HEK293 (cell line): ENCODE measurements at regions not wholly inside any gene's neighbourhood (a gene's known extent, or its start where the extent isn't known, plus 50 kb on each side); places are given as distances from the start of the nearest gene placed in this dataset.
A peak's percentile ranks its signal among the peaks of the same experiment; 100 is the strongest.

Experiments used
- CTCF ChIA-PET: fragments of 350-600 bp; formaldehyde crosslinking; extraction: SDS; loops from one replicate; lab custom pipeline; 2021; ENCODE audit warnings: antibody characterized with exemption; lab: Yijun Ruan, JAX
- POLR2A ChIA-PET: fragments of 300-600 bp; formaldehyde crosslinking; extraction: SDS; loops from one replicate; lab custom pipeline; 2020; ENCODE audit warnings: antibody characterized with exemption, inconsistent platforms; lab: Yijun Ruan, JAX
- H3K27ac ChIP-seq: fragments of 200-500 bp; sonication (Bioruptor generic); 2 replicates; pipeline ENCODE4 v1.5.1; 2014; ENCODE audit warnings: low read depth, low read length, control low read depth, inconsistent platforms; ENCODE audit errors: extremely low read depth
- H3K36me3 ChIP-seq, 2 experiments: fragments of 200-500 bp in 1 of 2; sonication (Bioruptor generic) in 1 of 2; 1 replicate in 1 of 2; 2 replicates in 1 of 2; pipeline ENCODE4 v1.5.1; 2014 to 2017; ENCODE audit warnings: inconsistent platforms in 2 of 2, low read length in 2 of 2; ENCODE audit not compliant: control insufficient read depth in 2 of 2, insufficient read depth in 1 of 2
- H3K4me1 ChIP-seq: fragments of 200-500 bp; sonication (Bioruptor generic); 2 replicates; pipeline ENCODE4 v1.5.1; 2014; ENCODE audit warnings: mild to moderate bottlenecking, low read length, inconsistent platforms; ENCODE audit not compliant: control insufficient read depth, insufficient read depth
- H3K4me3 ChIP-seq: 2 replicates; pipeline ENCODE4 v1.5.1; 2011; ENCODE audit warnings: low read depth, mild to moderate bottlenecking, control low read depth, low read length, moderate library complexity
- H3K9me3 ChIP-seq: fragments of 200-500 bp; sonication (Bioruptor generic); 2 replicates; pipeline ENCODE4 v1.5.1; 2014; ENCODE audit warnings: low read depth, low read length, inconsistent platforms; ENCODE audit not compliant: control insufficient read depth, insufficient read depth
- BCL11B ChIP-seq: fragments of 450-650 bp; formaldehyde crosslinking; IDR thresholded peaks from 2 replicates; pipeline ENCODE4 v1.5.1; 2016; ENCODE audit warnings: low read depth, missing biosample characterization, missing genetic modification characterization
- GFI1B ChIP-seq: fragments of 450-650 bp; formaldehyde crosslinking; IDR thresholded peaks from 2 replicates; pipeline ENCODE4 v1.5.1; 2016; ENCODE audit warnings: missing biosample characterization, missing genetic modification characterization
- GLIS2 ChIP-seq: fragments of 450-650 bp; formaldehyde crosslinking; IDR thresholded peaks from 2 replicates; pipeline ENCODE4 v1.5.1; 2016; ENCODE audit warnings: missing biosample characterization, missing genetic modification characterization
- HOXC10 ChIP-seq: sonication (generic); formaldehyde crosslinking; IDR thresholded peaks from 2 replicates; pipeline ENCODE4 v1.8.1; 2023; ENCODE audit warnings: mild to moderate bottlenecking, missing genetic modification reagents
- REPIN1 ChIP-seq: fragments of 450-650 bp; formaldehyde crosslinking; IDR thresholded peaks from 2 replicates; pipeline ENCODE4 v1.5.1; 2017; ENCODE audit warnings: missing biosample characterization, missing genetic modification characterization, low read depth
- SALL2 ChIP-seq: fragments of 450-650 bp; formaldehyde crosslinking; IDR thresholded peaks from 2 replicates; pipeline ENCODE4 v1.5.0; 2017; ENCODE audit warnings: missing biosample characterization, mild to moderate bottlenecking, missing genetic modification characterization, borderline replicate concordance
- SCRT1 ChIP-seq: fragments of 450-650 bp; formaldehyde crosslinking; IDR thresholded peaks from 2 replicates; pipeline ENCODE4 v1.5.1; 2016; ENCODE audit warnings: missing biosample characterization, missing genetic modification characterization, borderline replicate concordance
- SP7 ChIP-seq: fragments of 450-650 bp; formaldehyde crosslinking; IDR thresholded peaks from 2 replicates; pipeline ENCODE4 v1.5.1; 2016; ENCODE audit warnings: missing biosample characterization, missing genetic modification characterization
- ZBTB44 ChIP-seq: fragments of 450-650 bp; IDR thresholded peaks from 2 replicates; pipeline ENCODE4 v1.5.1; 2018; ENCODE audit warnings: missing biosample characterization, mild to moderate bottlenecking, missing genetic modification characterization
- ZNF292 ChIP-seq: fragments of 450-650 bp; formaldehyde crosslinking; IDR thresholded peaks from 2 replicates; pipeline ENCODE4 v1.5.1; 2016; ENCODE audit warnings: low read depth, missing biosample characterization, missing genetic modification characterization, borderline replicate concordance
- ZNF324 ChIP-seq: fragments of 450-650 bp; formaldehyde crosslinking; IDR thresholded peaks from 2 replicates; pipeline ENCODE4 v1.5.1; 2016; ENCODE audit warnings: missing biosample characterization, missing genetic modification characterization
- ZNF341 ChIP-seq: fragments of 450-650 bp; formaldehyde crosslinking; IDR thresholded peaks from 2 replicates; pipeline ENCODE4; 2016; ENCODE audit warnings: low read depth, missing biosample characterization, missing genetic modification characterization
- ZNF488 ChIP-seq: fragments of 450-650 bp; formaldehyde crosslinking; IDR thresholded peaks from 2 replicates; pipeline ENCODE4 v1.5.1; 2016; ENCODE audit warnings: missing biosample characterization, missing genetic modification characterization
- ZNF768 ChIP-seq: fragments of 450-650 bp; formaldehyde crosslinking; IDR thresholded peaks from 2 replicates; pipeline ENCODE4 v1.5.1; 2018; ENCODE audit warnings: missing biosample characterization, mild to moderate bottlenecking, missing genetic modification characterization
- ZNF791 ChIP-seq: fragments of 450-650 bp; formaldehyde crosslinking; IDR thresholded peaks from 2 replicates; pipeline ENCODE4 v1.5.1; 2016; ENCODE audit warnings: missing biosample characterization, missing genetic modification characterization
- ZSCAN30 ChIP-seq: fragments of 450-650 bp; IDR thresholded peaks from 2 replicates; pipeline ENCODE4 v1.5.1; 2018; ENCODE audit warnings: missing biosample characterization, mild to moderate bottlenecking, missing genetic modification characterization, moderate library complexity
- TF ChIP-seq, protein P1 (sequence below): fragments of 450-650 bp; formaldehyde crosslinking; IDR thresholded peaks from 2 replicates; pipeline ENCODE4 v1.5.1; 2016; ENCODE audit warnings: missing biosample characterization, missing genetic modification characterization
- TF ChIP-seq, protein P2 (sequence below): fragments of 450-650 bp; formaldehyde crosslinking; IDR thresholded peaks from 2 replicates; pipeline ENCODE4 v1.5.1; 2016; ENCODE audit warnings: missing biosample characterization, missing genetic modification characterization, borderline replicate concordance
- TF ChIP-seq, protein P3 (sequence below): fragments of 450-650 bp; formaldehyde crosslinking; optimal IDR thresholded peaks from 2 replicates; pipeline ENCODE3; 2016; ENCODE audit warnings: missing biosample characterization, mild to moderate bottlenecking, missing genetic modification characterization
- TF ChIP-seq, protein P4 (sequence below): fragments of 450-650 bp; formaldehyde crosslinking; IDR thresholded peaks from 2 replicates; pipeline ENCODE4 v1.5.1; 2016; ENCODE audit warnings: missing biosample characterization, missing genetic modification characterization

DNA sequence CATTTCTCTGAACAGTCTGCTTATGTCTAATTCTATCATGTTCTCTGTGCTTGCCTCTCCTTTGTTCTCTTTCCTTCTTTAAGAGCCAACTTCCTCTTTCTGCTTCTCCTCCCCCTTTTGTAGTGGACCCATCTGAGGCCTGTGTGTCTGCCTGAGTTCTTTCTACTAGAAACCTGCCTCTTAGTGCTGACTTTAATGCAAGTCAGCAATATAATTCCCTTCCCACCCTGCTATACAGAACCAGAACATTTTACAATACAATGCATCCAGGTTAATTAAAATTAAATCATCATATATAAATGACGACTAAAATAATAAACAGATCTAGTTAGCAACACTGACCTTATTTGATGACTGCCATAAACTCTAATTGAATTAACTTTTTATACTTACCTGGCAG is 82.6 kb upstream of the GAS1 start (continued):
- TF ChIP-seq, protein P1, sequence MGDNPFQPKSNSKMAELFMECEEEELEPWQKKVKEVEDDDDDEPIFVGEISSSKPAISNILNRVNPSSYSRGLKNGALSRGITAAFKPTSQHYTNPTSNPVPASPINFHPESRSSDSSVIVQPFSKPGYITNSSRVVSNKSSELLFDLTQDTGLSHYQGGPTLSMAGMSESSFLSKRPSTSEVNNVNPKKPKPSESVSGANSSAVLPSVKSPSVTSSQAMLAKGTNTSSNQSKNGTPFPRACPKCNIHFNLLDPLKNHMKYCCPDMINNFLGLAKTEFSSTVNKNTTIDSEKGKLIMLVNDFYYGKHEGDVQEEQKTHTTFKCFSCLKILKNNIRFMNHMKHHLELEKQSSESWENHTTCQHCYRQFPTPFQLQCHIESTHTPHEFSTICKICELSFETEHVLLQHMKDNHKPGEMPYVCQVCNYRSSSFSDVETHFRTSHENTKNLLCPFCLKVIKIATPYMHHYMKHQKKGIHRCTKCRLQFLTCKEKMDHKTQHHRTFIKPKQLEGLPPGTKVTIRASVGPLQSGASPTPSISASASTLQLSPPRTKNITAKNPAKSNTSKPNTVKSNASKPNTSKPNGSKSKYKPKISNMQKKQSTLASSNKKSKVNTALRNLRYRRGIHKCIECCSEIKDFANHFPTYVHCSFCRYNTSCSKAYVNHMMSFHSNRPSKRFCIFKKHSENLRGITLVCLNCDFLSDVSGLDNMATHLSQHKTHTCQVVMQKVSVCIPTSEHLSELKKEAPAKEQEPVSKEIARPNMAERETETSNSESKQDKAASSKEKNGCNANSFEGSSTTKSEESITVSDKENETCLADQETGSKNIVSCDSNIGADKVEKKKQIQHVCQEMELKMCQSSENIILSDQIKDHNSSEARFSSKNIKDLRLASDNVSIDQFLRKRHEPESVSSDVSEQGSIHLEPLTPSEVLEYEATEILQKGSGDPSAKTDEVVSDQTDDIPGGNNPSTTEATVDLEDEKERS (tag by site-specific recombination) = no peak
- no peak for TF ChIP-seq SALL2

- no peak for TF ChIP-seq ZNF341 (tag by site-specific recombination)
- TF ChIP-seq, protein P2, sequence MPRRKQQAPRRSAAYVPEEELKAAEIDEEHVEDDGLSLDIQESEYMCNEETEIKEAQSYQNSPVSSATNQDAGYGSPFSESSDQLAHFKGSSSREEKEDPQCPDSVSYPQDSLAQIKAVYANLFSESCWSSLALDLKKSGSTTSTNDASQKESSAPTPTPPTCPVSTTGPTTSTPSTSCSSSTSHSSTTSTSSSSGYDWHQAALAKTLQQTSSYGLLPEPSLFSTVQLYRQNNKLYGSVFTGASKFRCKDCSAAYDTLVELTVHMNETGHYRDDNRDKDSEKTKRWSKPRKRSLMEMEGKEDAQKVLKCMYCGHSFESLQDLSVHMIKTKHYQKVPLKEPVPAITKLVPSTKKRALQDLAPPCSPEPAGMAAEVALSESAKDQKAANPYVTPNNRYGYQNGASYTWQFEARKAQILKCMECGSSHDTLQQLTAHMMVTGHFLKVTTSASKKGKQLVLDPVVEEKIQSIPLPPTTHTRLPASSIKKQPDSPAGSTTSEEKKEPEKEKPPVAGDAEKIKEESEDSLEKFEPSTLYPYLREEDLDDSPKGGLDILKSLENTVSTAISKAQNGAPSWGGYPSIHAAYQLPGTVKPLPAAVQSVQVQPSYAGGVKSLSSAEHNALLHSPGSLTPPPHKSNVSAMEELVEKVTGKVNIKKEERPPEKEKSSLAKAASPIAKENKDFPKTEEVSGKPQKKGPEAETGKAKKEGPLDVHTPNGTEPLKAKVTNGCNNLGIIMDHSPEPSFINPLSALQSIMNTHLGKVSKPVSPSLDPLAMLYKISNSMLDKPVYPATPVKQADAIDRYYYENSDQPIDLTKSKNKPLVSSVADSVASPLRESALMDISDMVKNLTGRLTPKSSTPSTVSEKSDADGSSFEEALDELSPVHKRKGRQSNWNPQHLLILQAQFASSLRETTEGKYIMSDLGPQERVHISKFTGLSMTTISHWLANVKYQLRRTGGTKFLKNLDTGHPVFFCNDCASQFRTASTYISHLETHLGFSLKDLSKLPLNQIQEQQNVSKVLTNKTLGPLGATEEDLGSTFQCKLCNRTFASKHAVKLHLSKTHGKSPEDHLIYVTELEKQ (tag by site-specific recombination) = no peak
- TF ChIP-seq GLIS2 = no peak
- TF ChIP-seq ZSCAN30 = no peak
- no peak for TF ChIP-seq ZBTB44 (tag by site-specific recombination)
- no peak for TF ChIP-seq ZNF324
- no peak for TF ChIP-seq HOXC10
- no peak for TF ChIP-seq SCRT1
- TF ChIP-seq, all 188 proteins: peak for 0
- no peaks in the 10 kb centered on the region for H3K36me3 ChIP-seq
- ChIA-PET CTCF (no interaction called here), POLR2A (no interaction called here)
- H3K9me3 ChIP-seq = no peaks in the 10 kb centered on the region
- H3K4me1 ChIP-seq = peaks cover 3% of the 10 kb centered on the region; the same call in 1 of the 2 replicates
- H3K4me3 ChIP-seq = no peak overlapping the region
- H3K27ac ChIP-seq = no peak overlapping the region
Observed at GRCh38 chr9:87034841-87035240, 87.5 kb upstream of the GAS1 start.

- CTCF ChIA-PET = interaction anchor here (0.6 kb wide), 1 partner anchor 834 kb away, joined by 3 read pairs; no protein-coding TSS in a partner anchor
Observed at GRCh38 chr9:87035879-87036278, 88.6 kb upstream of the GAS1 start.

DNA sequence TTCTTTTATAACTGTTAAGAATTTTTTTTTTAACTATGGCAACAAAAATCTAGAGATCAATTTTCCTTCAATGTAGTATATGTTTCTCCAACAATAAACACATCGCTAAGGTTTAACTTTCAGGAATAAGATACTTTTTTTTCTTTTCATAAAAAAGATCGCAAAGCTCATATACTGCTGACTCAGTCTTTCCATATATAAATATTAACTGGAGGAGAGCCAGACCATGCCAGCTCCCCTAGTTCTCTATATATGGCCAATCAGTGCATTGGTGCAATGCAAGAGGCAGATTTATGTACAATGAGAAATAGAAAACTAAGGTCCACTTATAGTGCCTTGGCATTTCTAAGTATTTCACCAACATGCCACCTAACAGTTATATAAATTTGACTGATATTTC is 89.2 kb upstream of the GAS1 start:
- no peaks in the 10 kb centered on the region for H3K9me3 ChIP-seq
- peaks cover 6% of the 10 kb centered on the region; the same call in 1 of the 2 replicates for H3K4me1 ChIP-seq
- no peaks in the 10 kb centered on the region for H3K36me3 ChIP-seq
- no peak overlapping the region for H3K27ac ChIP-seq
- ChIA-PET POLR2A (interaction anchor here (0.6 kb wide), 1 partner anchor 89 kb away, joined by 3 read pairs; the partner anchor contains the start of gene GAS1), CTCF (interaction anchor here (0.7 to 1.1 kb wide), 2 partner anchors 63 to 87 kb away, joined by 3 read pairs; no protein-coding TSS in a partner anchor)
- H3K4me3 ChIP-seq = no peak overlapping the region
- TF ChIP-seq ZNF791 (tag by site-specific recombination) (no peak), BCL11B (tag by site-specific recombination) (no peak), ZNF488 (no peak), ZNF292 (tag by site-specific recombination) (no peak), GFI1B (tag by site-specific recombination) (no peak), ZNF768 (tag by site-specific recombination) (no peak)
- TF ChIP-seq, protein P3, sequence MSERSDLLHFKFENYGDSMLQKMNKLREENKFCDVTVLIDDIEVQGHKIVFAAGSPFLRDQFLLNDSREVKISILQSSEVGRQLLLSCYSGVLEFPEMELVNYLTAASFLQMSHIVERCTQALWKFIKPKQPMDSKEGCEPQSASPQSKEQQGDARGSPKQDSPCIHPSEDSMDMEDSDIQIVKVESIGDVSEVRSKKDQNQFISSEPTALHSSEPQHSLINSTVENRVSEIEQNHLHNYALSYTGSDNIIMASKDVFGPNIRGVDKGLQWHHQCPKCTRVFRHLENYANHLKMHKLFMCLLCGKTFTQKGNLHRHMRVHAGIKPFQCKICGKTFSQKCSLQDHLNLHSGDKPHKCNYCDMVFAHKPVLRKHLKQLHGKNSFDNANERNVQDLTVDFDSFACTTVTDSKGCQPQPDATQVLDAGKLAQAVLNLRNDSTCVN (tag by site-specific recombination) = no peak
- TF ChIP-seq, protein P4, sequence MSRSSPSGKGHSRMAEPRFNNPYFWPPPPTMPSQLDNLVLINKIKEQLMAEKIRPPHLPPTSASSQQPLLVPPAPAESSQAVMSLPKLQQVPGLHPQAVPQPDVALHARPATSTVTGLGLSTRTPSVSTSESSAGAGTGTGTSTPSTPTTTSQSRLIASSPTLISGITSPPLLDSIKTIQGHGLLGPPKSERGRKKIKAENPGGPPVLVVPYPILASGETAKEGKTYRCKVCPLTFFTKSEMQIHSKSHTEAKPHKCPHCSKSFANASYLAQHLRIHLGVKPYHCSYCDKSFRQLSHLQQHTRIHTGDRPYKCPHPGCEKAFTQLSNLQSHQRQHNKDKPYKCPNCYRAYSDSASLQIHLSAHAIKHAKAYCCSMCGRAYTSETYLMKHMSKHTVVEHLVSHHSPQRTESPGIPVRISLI = no peak

More at GRCh38 chr9:87035879-87036278, 88.6 kb upstream of the GAS1 start:
- POLR2A ChIA-PET = no interaction called here
- Histone ChIP-seq H3K36me3 (no peaks in the 10 kb centered on the region), H3K4me1 (peaks cover 6% of the 10 kb centered on the region; the same call in 1 of the 2 replicates), H3K9me3 (no peaks in the 10 kb centered on the region), H3K4me3 (no peak overlapping the region), H3K27ac (no peak overlapping the region)
- TF ChIP-seq SP7 (tag by site-specific recombination) = peak; percentile 57; the same call in 1 of the 2 replicates
- no peak for TF ChIP-seq REPIN1 (tag by site-specific recombination)
